ENCODE measurements at regions not wholly inside any gene's neighbourhood (a gene's known extent, or its start where the extent isn't known, plus 50 kb on each side); places are given as distances from the start of the nearest gene placed in this dataset.
"Not testable (repeated sequence)": the region's sequence is repeated elsewhere in the genome, so short reads cannot be mapped to it uniquely, and the experiment has no call there.

DNA sequence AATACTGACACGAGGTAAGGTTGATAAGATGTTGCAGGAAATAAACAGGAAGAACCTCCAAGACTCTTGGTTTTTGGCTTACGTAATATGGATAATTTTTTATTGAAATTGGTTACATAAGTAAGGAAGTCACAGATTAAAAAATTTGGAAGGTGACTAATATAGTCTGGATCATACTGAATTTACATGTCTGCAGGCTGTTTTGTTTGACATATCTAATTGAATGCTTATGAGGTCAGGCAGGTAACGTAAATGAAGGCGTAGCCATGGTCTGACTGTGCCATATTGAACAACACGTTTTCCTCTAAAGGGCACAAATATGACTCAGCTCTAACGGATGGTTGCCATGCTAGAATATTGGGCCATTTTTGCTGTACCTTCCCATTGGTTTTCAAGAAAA lies 648.1 kb upstream of the NOVA1 start:
- DNase-seq = no peak
- peaks cover 3 to 63% (median 9%) of the 10 kb centered on the region in 7 donors for H3K9me3 Mint-ChIP-seq
- H3K27ac ChIP-seq (ENCODE audit: insufficient read depth, low read length, poor library complexity, severe bottlenecking) = no peak overlapping the region
- H3K9me3 ChIP-seq (ENCODE audit: control insufficient read depth in 2 of 2, low read length in 2 of 2) = peaks cover 0 to 3% of the 10 kb centered on the region in 2 experiments
- H3K36me3 Mint-ChIP-seq = no peaks in the 10 kb centered on the region
- no peak overlapping the region for H3K4me3 Mint-ChIP-seq
- H3K4me1 Mint-ChIP-seq = no peaks in the 10 kb centered on the region
- H3K4me1 ChIP-seq (ENCODE audit: control insufficient read depth, insufficient read depth, low read length, poor library complexity, severe bottlenecking) = no peaks in the 10 kb centered on the region
- ATAC-seq (ENCODE audit: low read depth in 2 of 2) = no peak
- no peaks in the 10 kb centered on the region for H3K27me3 ChIP-seq (ENCODE audit: control insufficient read depth, insufficient read depth, low read length)
- H3K27ac Mint-ChIP-seq = no peak overlapping the region
- no peaks in the 10 kb centered on the region for H3K36me3 ChIP-seq (ENCODE audit: control insufficient read depth, insufficient read depth, low read length)
- H3K4me3 ChIP-seq (ENCODE audit: low read depth, low read length) = no peak overlapping the region
- H3K27me3 Mint-ChIP-seq = no peaks in the 10 kb centered on the region

DNA sequence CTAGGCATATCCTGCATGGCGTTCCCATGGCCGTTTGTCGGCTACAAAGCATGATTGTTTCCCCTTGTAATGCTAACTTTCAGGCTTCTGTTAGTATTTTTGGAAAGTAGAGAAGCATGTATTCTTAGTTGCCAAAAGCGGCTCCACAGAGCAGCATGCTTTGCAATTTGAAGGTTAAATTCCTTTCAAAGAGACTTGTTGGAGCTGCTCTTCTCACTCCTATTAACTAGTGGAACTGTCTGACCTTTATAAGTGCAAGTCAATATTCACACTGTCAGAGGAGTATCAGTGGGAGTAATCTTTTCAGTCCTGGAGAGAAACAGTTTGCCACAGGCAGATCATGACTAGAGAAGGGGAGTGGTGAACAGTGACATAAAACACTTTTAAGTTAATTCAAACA lies 656.1 kb upstream of the NOVA1 start:
- no peak for DNase-seq
- Mint-ChIP-seq H3K36me3 (no peaks in the 10 kb centered on the region), H3K4me3 (no peak overlapping the region), H3K27me3 (no peaks in the 10 kb centered on the region), H3K9me3 (peaks cover 1 to 38% (median 9%) of the 10 kb centered on the region in 7 donors), H3K4me1 (no peaks in the 10 kb centered on the region), H3K27ac (no peak overlapping the region)
- Histone ChIP-seq H3K36me3 (ENCODE audit: control insufficient read depth, insufficient read depth, low read length) (no peaks in the 10 kb centered on the region), H3K9me3 (ENCODE audit: control insufficient read depth in 2 of 2, low read length in 2 of 2) (peaks cover 3 to 4% of the 10 kb centered on the region in 2 experiments), H3K27me3 (ENCODE audit: control insufficient read depth, insufficient read depth, low read length) (no peaks in the 10 kb centered on the region), H3K4me1 (ENCODE audit: control insufficient read depth, insufficient read depth, low read length, poor library complexity, severe bottlenecking) (no peaks in the 10 kb centered on the region), H3K27ac (ENCODE audit: insufficient read depth, low read length, poor library complexity, severe bottlenecking) (no peak overlapping the region), H3K4me3 (ENCODE audit: low read depth, low read length) (no peak overlapping the region)
- ATAC-seq (ENCODE audit: low read depth in 2 of 2) = no peak

DNA sequence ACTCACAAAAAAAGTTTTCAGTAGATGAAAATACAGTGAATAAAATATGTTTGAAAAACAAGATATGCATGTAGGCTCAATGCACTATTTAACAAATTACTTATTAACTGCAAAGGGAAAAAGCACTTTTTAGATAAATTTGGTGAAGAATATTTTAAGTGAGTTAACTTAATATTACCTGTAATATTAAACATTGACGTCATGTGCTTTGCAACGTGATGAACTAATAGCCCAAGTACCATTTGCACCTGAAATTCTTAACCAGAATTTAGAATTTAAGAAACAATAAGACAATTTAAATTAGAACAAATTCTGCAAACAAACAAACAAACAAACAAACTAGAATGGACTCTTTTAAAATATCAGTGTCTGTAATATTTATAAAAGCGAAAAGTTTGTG lies 659.0 kb upstream of the NOVA1 start:
- H3K27ac Mint-ChIP-seq = no peak overlapping the region
- H3K9me3 Mint-ChIP-seq = peaks cover 0 to 30% (median 3%) of the 10 kb centered on the region in 7 donors
- Histone ChIP-seq H3K36me3 (ENCODE audit: control insufficient read depth, insufficient read depth, low read length) (no peaks in the 10 kb centered on the region), H3K4me1 (ENCODE audit: control insufficient read depth, insufficient read depth, low read length, poor library complexity, severe bottlenecking) (no peaks in the 10 kb centered on the region), H3K4me3 (ENCODE audit: low read depth, low read length) (no peak overlapping the region), H3K27me3 (ENCODE audit: control insufficient read depth, insufficient read depth, low read length) (no peaks in the 10 kb centered on the region), H3K9me3 (ENCODE audit: control insufficient read depth in 2 of 2, low read length in 2 of 2) (peaks cover 2 to 8% of the 10 kb centered on the region in 2 experiments), H3K27ac (ENCODE audit: insufficient read depth, low read length, poor library complexity, severe bottlenecking) (no peak overlapping the region)
- no peaks in the 10 kb centered on the region for H3K36me3 Mint-ChIP-seq
- no peak for ATAC-seq (ENCODE audit: low read depth in 2 of 2)
- H3K27me3 Mint-ChIP-seq = no peaks in the 10 kb centered on the region
- H3K4me1 Mint-ChIP-seq = no peaks in the 10 kb centered on the region
- H3K4me3 Mint-ChIP-seq = no peak overlapping the region
- no peak for DNase-seq

DNA sequence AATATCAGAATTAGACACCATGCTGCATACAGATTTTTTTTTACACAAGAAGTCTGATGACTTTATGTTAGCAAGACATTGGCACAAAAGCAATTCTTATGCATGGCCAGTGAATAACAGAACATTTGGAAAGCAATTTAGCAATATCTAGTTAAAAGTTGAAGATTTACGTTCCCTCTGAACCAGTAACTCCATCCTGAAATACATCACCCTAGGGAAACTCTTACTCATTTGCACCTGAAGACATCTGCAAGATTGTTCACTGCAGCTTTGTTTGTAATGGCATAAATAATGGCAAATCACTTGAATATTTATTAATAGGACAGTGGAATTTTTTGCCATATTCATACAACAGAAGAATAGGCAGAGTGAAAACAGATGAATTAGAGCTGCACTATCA lies 670.0 kb upstream of the NOVA1 start:
- ATAC-seq (ENCODE audit: low read depth in 2 of 2) (no peak), DNase-seq (no peak)
- Mint-ChIP-seq H3K27ac (no peak overlapping the region), H3K27me3 (no peaks in the 10 kb centered on the region), H3K9me3 (peaks cover 4 to 20% (median 13%) of the 10 kb centered on the region in 7 donors), H3K36me3 (no peaks in the 10 kb centered on the region), H3K4me3 (no peak overlapping the region), H3K4me1 (no peaks in the 10 kb centered on the region)
- H3K36me3 ChIP-seq (ENCODE audit: control insufficient read depth, insufficient read depth, low read length) = no peaks in the 10 kb centered on the region
- H3K9me3 ChIP-seq (ENCODE audit: control insufficient read depth in 2 of 2, low read length in 2 of 2) = no peaks in the 10 kb centered on the region
- H3K4me3 ChIP-seq (ENCODE audit: low read depth, low read length) = no peak overlapping the region
- H3K27me3 ChIP-seq (ENCODE audit: control insufficient read depth, insufficient read depth, low read length) = no peaks in the 10 kb centered on the region
- H3K27ac ChIP-seq (ENCODE audit: insufficient read depth, low read length, poor library complexity, severe bottlenecking) = no peak overlapping the region
- no peaks in the 10 kb centered on the region for H3K4me1 ChIP-seq (ENCODE audit: control insufficient read depth, insufficient read depth, low read length, poor library complexity, severe bottlenecking)

DNA sequence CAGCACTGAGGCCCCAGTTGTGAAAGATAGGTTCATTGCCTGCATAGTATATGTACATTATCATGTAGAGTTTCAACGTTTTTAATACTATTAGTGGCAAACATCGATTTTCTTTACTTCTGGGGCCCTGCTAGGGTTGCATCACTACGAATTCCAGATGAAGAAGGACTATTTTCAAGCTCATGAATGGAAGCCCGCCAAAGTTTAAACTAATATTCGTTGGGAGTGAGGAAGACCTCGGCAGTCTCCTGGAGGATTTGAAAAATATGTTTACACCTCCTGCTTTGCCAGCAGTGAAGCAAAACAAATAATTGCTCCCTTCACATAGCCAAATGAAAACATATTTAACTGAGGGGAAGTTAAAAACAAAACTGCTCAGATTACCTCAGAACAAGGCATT lies 672.9 kb upstream of the NOVA1 start:
- Mint-ChIP-seq H3K4me1 (no peaks in the 10 kb centered on the region), H3K36me3 (no peaks in the 10 kb centered on the region), H3K27me3 (no peaks in the 10 kb centered on the region), H3K27ac (no peak overlapping the region), H3K9me3 (peaks cover 6 to 29% (median 12%) of the 10 kb centered on the region in 7 donors), H3K4me3 (no peak overlapping the region)
- no peak for DNase-seq
- Histone ChIP-seq H3K27ac (ENCODE audit: insufficient read depth, low read length, poor library complexity, severe bottlenecking) (no peak overlapping the region), H3K4me1 (ENCODE audit: control insufficient read depth, insufficient read depth, low read length, poor library complexity, severe bottlenecking) (no peaks in the 10 kb centered on the region), H3K9me3 (ENCODE audit: control insufficient read depth in 2 of 2, low read length in 2 of 2) (no peaks in the 10 kb centered on the region), H3K4me3 (ENCODE audit: low read depth, low read length) (no peak overlapping the region), H3K36me3 (ENCODE audit: control insufficient read depth, insufficient read depth, low read length) (no peaks in the 10 kb centered on the region), H3K27me3 (ENCODE audit: control insufficient read depth, insufficient read depth, low read length) (no peaks in the 10 kb centered on the region)
- no peak for ATAC-seq (ENCODE audit: low read depth in 2 of 2)

DNA sequence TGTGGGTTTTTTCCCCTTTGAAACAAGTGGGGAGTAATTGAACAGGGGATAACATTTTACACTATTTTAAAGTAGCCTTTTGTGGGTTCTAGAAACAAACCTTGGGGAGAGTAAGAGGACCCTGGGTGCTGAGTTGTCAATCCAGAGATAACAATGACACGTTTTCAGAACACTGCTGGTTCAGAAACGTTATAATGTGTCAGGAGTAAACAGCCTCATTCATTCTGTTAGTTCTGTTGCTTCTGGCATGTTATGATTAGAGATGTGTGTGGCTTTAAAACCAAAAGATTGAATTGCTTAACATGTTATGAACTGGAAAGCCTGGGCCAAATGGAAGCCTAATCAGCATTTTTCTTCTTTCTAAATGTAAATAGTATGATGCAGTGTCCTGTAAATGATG lies 680.5 kb upstream of the NOVA1 start:
- Mint-ChIP-seq H3K36me3 (no peaks in the 10 kb centered on the region), H3K9me3 (peaks cover 3 to 43% (median 11%) of the 10 kb centered on the region in 7 donors), H3K4me3 (no peak overlapping the region), H3K27me3 (no peaks in the 10 kb centered on the region), H3K4me1 (no peaks in the 10 kb centered on the region), H3K27ac (no peak overlapping the region)
- H3K36me3 ChIP-seq (ENCODE audit: control insufficient read depth, insufficient read depth, low read length) = no peaks in the 10 kb centered on the region
- H3K4me3 ChIP-seq (ENCODE audit: low read depth, low read length) = no peak overlapping the region
- H3K27ac ChIP-seq (ENCODE audit: insufficient read depth, low read length, poor library complexity, severe bottlenecking) = no peak overlapping the region
- H3K27me3 ChIP-seq (ENCODE audit: control insufficient read depth, insufficient read depth, low read length) = no peaks in the 10 kb centered on the region
- H3K9me3 ChIP-seq (ENCODE audit: control insufficient read depth in 2 of 2, low read length in 2 of 2) = peaks cover 0 to 4% of the 10 kb centered on the region in 2 experiments
- ATAC-seq (ENCODE audit: low read depth in 2 of 2) = no peak
- no peaks in the 10 kb centered on the region for H3K4me1 ChIP-seq (ENCODE audit: control insufficient read depth, insufficient read depth, low read length, poor library complexity, severe bottlenecking)
- DNase-seq = no peak

DNA sequence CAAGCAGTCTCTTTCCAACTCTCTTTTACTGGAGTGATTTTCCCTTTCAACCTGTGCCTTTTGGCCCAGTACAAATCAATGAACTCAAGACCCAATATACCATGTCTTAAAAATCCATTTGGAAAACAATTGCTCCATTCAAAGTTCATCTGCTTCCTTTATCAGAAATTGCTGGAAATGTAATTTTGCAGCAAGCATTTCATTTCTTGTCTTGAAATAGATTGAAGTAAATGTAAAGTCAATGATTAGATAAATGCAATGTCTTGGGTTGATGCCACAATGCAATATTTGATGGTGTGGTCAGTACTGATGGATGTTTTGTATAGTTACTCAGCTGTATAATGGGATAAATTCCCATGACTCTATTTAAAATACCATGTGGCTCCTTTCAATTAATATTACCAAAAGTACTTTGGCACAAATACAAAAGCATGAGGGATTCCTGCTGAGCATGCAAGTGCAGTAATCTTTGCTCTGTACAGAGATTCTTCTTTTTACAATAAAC lies 707.7 kb upstream of the NOVA1 start:
- Mint-ChIP-seq H3K27ac (no peak overlapping the region), H3K9me3 (peaks cover 0 to 27% (median 14%) of the 10 kb centered on the region in 7 donors), H3K27me3 (no peaks in the 10 kb centered on the region), H3K36me3 (no peaks in the 10 kb centered on the region), H3K4me3 (no peak overlapping the region), H3K4me1 (no peaks in the 10 kb centered on the region)
- no peaks in the 10 kb centered on the region for H3K4me1 ChIP-seq (ENCODE audit: control insufficient read depth, insufficient read depth, low read length, poor library complexity, severe bottlenecking)
- peaks cover 4 to 10% of the 10 kb centered on the region in 2 experiments for H3K9me3 ChIP-seq (ENCODE audit: control insufficient read depth in 2 of 2, low read length in 2 of 2)
- no peak for DNase-seq
- no peaks in the 10 kb centered on the region for H3K36me3 ChIP-seq (ENCODE audit: control insufficient read depth, insufficient read depth, low read length)
- no peak overlapping the region for H3K4me3 ChIP-seq (ENCODE audit: low read depth, low read length)
- no peaks in the 10 kb centered on the region for H3K27me3 ChIP-seq (ENCODE audit: control insufficient read depth, insufficient read depth, low read length)
- no peak overlapping the region for H3K27ac ChIP-seq (ENCODE audit: insufficient read depth, low read length, poor library complexity, severe bottlenecking)
- ATAC-seq (ENCODE audit: low read depth in 2 of 2) = no peak

DNA sequence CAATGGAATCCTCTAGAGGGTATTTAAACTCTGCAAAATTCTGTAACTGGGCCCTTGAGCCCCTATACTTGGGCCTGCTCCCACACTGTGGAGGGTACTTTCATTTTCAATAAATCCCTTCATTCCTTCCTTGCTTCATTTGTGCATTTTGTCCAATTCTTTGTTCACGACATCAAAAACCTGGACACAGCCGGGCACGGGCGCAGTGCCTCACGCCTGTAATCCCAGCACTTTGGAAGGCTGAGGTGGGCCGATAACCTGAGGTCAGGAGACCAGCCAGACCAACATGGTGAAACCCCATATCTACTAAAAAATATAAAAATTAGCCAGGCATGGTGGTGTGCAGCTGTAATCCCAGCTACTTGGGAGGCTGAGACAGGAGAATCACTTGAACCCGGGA lies 714.9 kb upstream of the NOVA1 start:
- H3K9me3 ChIP-seq (ENCODE audit: control insufficient read depth in 2 of 2, low read length in 2 of 2) = peaks cover 4 to 30% of the 10 kb centered on the region in 2 experiments
- not testable (repeated sequence) for H3K27me3 ChIP-seq (ENCODE audit: control insufficient read depth, insufficient read depth, low read length); H3K36me3 Mint-ChIP-seq; H3K27ac ChIP-seq (ENCODE audit: insufficient read depth, low read length, poor library complexity, severe bottlenecking); H3K4me3 ChIP-seq (ENCODE audit: low read depth, low read length); H3K4me1 Mint-ChIP-seq; DNase-seq; ATAC-seq (ENCODE audit: low read depth in 2 of 2); H3K4me3 Mint-ChIP-seq; H3K36me3 ChIP-seq (ENCODE audit: control insufficient read depth, insufficient read depth, low read length); H3K27ac Mint-ChIP-seq; H3K27me3 Mint-ChIP-seq; H3K4me1 ChIP-seq (ENCODE audit: control insufficient read depth, insufficient read depth, low read length, poor library complexity, severe bottlenecking)
- H3K9me3 Mint-ChIP-seq = peaks cover 0 to 33% (median 6%) of the 10 kb centered on the region in 7 donors

Data from CD4-positive, CD25-positive, alpha-beta regulatory T cell (primary cell).